Right atrium auricular region (tissue), 2 donors: ENCODE measurements at regions not wholly inside any gene's neighbourhood (a gene's known extent, or its start where the extent isn't known, plus 50 kb on each side); places are given as distances from the start of the nearest gene placed in this dataset.

Experiments used
- DNase-seq: peaks from one replicate; pipeline ENCODE4 v3.0.0-alpha.2; 2019; ENCODE audit warnings: low spot score
- H3K27ac ChIP-seq, 2 donors: fragments of 200-600 bp; sonication (generic); 1 replicate in 1 of 2; 2 replicates in 1 of 2; pipeline ENCODE4 v1.5.1; 2016 to 2019
- H3K27me3 ChIP-seq, 2 donors: fragments of 200-600 bp; sonication (generic); one replicate each; pipeline versions ENCODE4 v1.5.1 to v1.6.0; 2017 to 2019
- H3K36me3 ChIP-seq: fragments of 200-600 bp; sonication (generic); one replicate; pipeline ENCODE4 v1.5.1; 2016
- H3K4me1 ChIP-seq, 2 donors: fragments of 200-600 bp; sonication (generic); one replicate each; pipeline versions ENCODE4 v1.5.1 to v1.6.0; 2017 to 2019
- H3K4me3 ChIP-seq, 2 donors: fragments of 200-600 bp; sonication (generic); 1 replicate in 1 of 2; 2 replicates in 1 of 2; pipeline ENCODE4 v1.5.1; 2017 to 2019; ENCODE audit warnings: mild to moderate bottlenecking in 1 of 2, moderate library complexity in 1 of 2
- H3K9me3 ChIP-seq, 2 donors: fragments of 200-600 bp; sonication (generic); one replicate each; pipeline ENCODE4 v1.5.1; 2019
- TF ChIP-seq, protein P1 (sequence below), 2 donors: fragments of 200-600 bp; sonication (generic); IDR thresholded peaks; one replicate each; pipeline ENCODE4 v1.5.1; 2019; ENCODE audit warnings: antibody characterized with exemption in 2 of 2

DNA sequence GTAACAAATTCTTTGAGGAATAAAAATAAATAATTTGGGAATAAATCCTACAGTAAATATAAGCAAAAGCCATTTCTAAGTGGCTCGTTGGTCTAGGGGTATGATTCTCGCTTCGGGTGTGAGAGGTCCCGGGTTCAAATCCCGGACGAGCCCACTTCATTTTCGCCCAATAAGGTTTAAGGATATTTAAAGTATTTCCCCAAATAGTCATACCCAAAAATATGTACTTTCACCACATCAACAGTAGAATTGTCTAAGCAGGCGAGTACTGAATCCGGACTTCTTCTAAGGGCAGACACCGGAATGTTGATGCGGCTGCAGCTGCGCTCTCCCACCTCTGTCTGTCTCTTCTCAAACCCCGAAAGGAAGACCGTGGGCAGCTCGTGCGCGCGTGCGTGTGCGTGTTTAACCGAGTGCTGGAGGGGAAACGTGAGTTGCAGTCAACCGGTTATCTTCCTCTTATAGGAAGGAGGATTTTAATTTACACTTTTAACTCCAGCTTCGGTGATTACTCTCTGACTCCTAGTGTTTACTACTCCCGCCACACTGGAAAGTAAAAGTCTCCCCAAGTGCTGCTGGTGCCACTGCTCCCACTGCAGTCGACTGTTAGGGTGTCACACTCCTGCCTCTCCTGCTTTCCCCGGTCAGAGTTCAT lies 155.7 kb upstream of the PRSS16 start:
- H3K4me1 ChIP-seq = peaks cover 0 to 11% of the 10 kb centered on the region in 2 donors
- H3K36me3 ChIP-seq = no peaks in the 10 kb centered on the region
- H3K27ac ChIP-seq = no peak overlapping the region
- H3K27me3 ChIP-seq = peaks cover 0 to 3% of the 10 kb centered on the region in 2 donors
- peak overlapping the region in 1 of 2 donors; percentile 16 for H3K4me3 ChIP-seq
- no peak for DNase-seq
- no peaks in the 10 kb centered on the region for H3K9me3 ChIP-seq
- TF ChIP-seq, protein P1, sequence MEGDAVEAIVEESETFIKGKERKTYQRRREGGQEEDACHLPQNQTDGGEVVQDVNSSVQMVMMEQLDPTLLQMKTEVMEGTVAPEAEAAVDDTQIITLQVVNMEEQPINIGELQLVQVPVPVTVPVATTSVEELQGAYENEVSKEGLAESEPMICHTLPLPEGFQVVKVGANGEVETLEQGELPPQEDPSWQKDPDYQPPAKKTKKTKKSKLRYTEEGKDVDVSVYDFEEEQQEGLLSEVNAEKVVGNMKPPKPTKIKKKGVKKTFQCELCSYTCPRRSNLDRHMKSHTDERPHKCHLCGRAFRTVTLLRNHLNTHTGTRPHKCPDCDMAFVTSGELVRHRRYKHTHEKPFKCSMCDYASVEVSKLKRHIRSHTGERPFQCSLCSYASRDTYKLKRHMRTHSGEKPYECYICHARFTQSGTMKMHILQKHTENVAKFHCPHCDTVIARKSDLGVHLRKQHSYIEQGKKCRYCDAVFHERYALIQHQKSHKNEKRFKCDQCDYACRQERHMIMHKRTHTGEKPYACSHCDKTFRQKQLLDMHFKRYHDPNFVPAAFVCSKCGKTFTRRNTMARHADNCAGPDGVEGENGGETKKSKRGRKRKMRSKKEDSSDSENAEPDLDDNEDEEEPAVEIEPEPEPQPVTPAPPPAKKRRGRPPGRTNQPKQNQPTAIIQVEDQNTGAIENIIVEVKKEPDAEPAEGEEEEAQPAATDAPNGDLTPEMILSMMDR (IDR thresholded peaks at IDR 0.05) = no peak

DNA sequence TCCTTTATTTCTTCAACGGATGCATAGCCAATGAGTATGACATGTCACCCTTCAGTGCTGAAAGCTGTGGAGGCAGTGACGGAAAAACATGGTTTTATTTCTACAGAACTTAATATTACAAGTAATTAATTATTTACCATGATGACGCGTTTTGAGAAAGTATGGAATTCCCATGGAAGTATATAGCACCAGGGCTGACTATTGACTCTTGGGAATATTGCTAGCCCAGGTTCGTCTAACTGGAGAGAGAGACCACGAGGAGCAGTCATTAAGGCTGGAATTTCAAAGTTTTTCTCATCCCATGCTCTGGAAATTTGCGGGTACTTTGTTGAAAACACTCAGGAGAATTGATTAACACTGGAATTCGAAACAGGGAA lies 155.2 kb upstream of the PRSS16 start:
- no peak overlapping the region for H3K27ac ChIP-seq
- H3K4me3 ChIP-seq = no peak overlapping the region
- H3K4me1 ChIP-seq = peaks cover 0 to 15% of the 10 kb centered on the region in 2 donors
- TF ChIP-seq, protein P1 (IDR thresholded peaks at IDR 0.05) = no peak
- H3K27me3 ChIP-seq = peaks cover 0 to 3% of the 10 kb centered on the region in 2 donors
- H3K36me3 ChIP-seq = no peaks in the 10 kb centered on the region
- H3K9me3 ChIP-seq = no peaks in the 10 kb centered on the region
- no peak for DNase-seq

DNA sequence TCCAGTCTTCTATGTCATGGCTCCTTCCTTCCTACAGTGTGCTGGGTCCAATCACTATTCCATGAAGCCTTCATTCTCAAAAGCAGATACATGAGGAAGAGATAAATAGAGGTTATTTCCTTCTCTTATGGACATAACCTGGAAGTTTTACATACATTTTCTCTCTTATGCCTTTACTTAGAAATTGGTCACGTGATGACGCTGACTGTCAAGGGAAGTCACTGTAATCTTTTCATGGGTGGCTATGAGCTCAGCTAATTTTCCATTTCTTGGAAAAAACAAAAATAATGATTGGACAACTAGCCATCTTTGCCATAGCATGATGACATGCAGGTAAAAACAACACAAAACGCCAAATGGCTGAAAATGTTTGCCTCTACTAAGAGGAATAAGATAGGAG lies 151.6 kb upstream of the PRSS16 start:
- no peak overlapping the region for H3K4me3 ChIP-seq
- TF ChIP-seq, protein P1 (IDR thresholded peaks at IDR 0.05) = no peak
- DNase-seq = no peak
- H3K36me3 ChIP-seq = no peaks in the 10 kb centered on the region
- peaks cover 0 to 3% of the 10 kb centered on the region in 2 donors for H3K27me3 ChIP-seq
- peaks cover 0 to 15% of the 10 kb centered on the region in 2 donors for H3K4me1 ChIP-seq
- no peak overlapping the region for H3K27ac ChIP-seq
- no peaks in the 10 kb centered on the region for H3K9me3 ChIP-seq

DNA sequence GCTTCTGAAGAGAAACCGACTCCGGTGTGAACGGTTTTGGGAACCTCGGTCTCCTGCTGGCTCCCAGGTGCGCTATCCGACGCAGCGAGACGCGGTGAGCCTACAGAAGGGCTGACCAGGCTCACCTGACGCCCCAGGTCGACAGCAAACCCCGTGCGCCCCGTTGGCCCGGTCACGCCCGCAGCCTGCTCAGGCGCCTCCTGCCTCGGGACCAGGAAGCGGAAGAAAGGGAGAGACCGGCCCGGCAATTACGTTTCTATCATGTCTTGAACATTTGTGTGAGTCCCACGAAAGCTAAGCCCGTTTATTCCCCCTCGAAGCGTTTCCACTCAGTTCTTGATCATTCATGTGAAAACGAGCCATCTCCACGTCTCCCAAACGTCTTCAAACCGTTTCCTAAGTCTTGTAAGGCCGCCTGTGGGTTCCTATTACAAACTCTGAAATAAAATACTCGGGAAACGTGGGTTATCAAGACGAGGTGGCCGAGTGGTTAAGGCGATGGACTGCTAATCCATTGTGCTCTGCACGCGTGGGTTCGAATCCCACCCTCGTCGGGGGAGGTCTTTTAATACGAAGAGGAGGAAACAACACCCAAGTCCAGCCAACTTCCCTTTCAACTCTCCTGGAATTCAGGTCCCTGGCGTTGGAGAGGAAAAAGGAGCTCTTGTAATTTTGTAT lies 150.5 kb upstream of the PRSS16 start:
- Histone ChIP-seq H3K27ac (no peak overlapping the region), H3K4me1 (peaks cover 0 to 10% of the 10 kb centered on the region in 2 donors), H3K9me3 (no peaks in the 10 kb centered on the region), H3K4me3 (peak overlapping the region; percentile 11 to 44), H3K27me3 (peaks cover 0 to 3% of the 10 kb centered on the region in 2 donors), H3K36me3 (no peaks in the 10 kb centered on the region)
- DNase-seq = no peak
- TF ChIP-seq, protein P1 (IDR thresholded peaks at IDR 0.05) = no peak

DNA sequence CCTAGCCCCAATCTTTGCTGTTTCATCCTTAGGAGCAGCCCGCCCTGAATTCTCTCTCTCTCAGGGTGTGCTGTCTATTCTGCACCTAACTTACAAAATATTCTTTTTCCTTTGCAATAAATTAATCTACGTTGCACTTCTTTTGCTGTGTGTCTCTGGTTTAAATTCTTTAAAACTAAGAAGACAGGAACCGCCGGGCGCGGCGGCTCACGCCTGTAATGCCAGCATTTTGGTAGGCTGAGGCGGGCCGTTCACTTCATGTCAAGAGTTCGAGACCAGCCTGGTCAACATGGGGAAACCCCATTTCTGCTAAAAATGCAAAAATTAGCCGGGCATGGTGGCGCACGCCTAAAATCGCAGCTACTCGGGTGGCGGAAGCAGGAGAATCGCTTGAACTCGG lies 148.5 kb upstream of the PRSS16 start:
- Histone ChIP-seq H3K27me3 (no peaks in the 10 kb centered on the region), H3K27ac (no peak overlapping the region), H3K4me3 (no peak overlapping the region), H3K9me3 (no peaks in the 10 kb centered on the region), H3K36me3 (no peaks in the 10 kb centered on the region), H3K4me1 (peaks cover 0 to 8% of the 10 kb centered on the region in 2 donors)
- no peak for DNase-seq
- TF ChIP-seq, protein P1 (IDR thresholded peaks at IDR 0.05) = no peak
